Peyer's patch (tissue), 4 donors: ENCODE measurements at regions not wholly inside any gene's neighbourhood (a gene's known extent, or its start where the extent isn't known, plus 50 kb on each side); places are given as distances from the start of the nearest gene placed in this dataset.

Experiments used
- DNase-seq, 3 donors: peaks; one replicate each; pipeline ENCODE4 v3.0.0-alpha.2; 2017 to 2019
- H3K27ac ChIP-seq, 4 donors: fragments of 200-600 bp; sonication (generic); one replicate each; pipeline ENCODE4 v1.5.1; 2016 to 2019
- H3K27me3 ChIP-seq, 2 donors: fragments of 200-600 bp; sonication (generic); one replicate each; pipeline ENCODE4 v1.5.1; 2019
- H3K36me3 ChIP-seq, 3 donors: fragments of 200-600 bp; sonication (generic); one replicate each; pipeline ENCODE4 v1.5.1; 2016 to 2019
- H3K4me1 ChIP-seq, 4 donors: fragments of 200-600 bp; sonication (generic); one replicate each; pipeline ENCODE4 v1.5.1; 2016 to 2019
- H3K4me3 ChIP-seq, 4 donors: fragments of 200-600 bp; sonication (generic); 1 replicate in 3 of 4; 2 replicates in 1 of 4; pipeline ENCODE4 v1.5.1; 2016 to 2019; ENCODE audit warnings: mild to moderate bottlenecking in 1 of 4
- H3K9me3 ChIP-seq, 4 donors: fragments of 200-600 bp; sonication (generic); one replicate each; pipeline ENCODE4 v1.5.1; 2016 to 2019; ENCODE audit warnings: mild to moderate bottlenecking in 1 of 4
- CTCF ChIP-seq, 6 experiments: fragments of 450-650 bp in 4 of 6; fragments of 200-600 bp in 2 of 6; sonication (generic) in 1 of 6; IDR thresholded peaks; one replicate each; pipeline ENCODE4 v1.5.1; 2017 to 2019; ENCODE audit warnings: antibody characterized with exemption in 6 of 6, mild to moderate bottlenecking in 3 of 6, moderate library complexity in 1 of 6
- POLR2A ChIP-seq, 2 donors: fragments of 450-650 bp; IDR thresholded peaks; one replicate each; pipeline ENCODE4 v1.5.1; 2017; ENCODE audit warnings: antibody characterized with exemption in 2 of 2, mild to moderate bottlenecking in 2 of 2, moderate library complexity in 2 of 2

- Histone ChIP-seq H3K4me3 (no peak overlapping the region), H3K27me3 (no peaks in the 10 kb centered on the region), H3K4me1 (no peaks in the 10 kb centered on the region), H3K27ac (no peak overlapping the region), H3K36me3 (no peaks in the 10 kb centered on the region), H3K9me3 (no peaks in the 10 kb centered on the region)
- no peak for TF ChIP-seq CTCF (IDR thresholded peaks at IDR 0.05)
- no peak for TF ChIP-seq POLR2A (IDR thresholded peaks at IDR 0.05)
- DNase-seq, result no peak
Observed at GRCh38 chr22:47995718-47996117, 1233.3 kb downstream of the TBC1D22A start.

GRCh38 chr22:47995264-47995627 lies 1232.8 kb downstream of the TBC1D22A start:
- H3K9me3 ChIP-seq, result no peaks in the 10 kb centered on the region
- H3K4me1 ChIP-seq, result no peaks in the 10 kb centered on the region

DNA sequence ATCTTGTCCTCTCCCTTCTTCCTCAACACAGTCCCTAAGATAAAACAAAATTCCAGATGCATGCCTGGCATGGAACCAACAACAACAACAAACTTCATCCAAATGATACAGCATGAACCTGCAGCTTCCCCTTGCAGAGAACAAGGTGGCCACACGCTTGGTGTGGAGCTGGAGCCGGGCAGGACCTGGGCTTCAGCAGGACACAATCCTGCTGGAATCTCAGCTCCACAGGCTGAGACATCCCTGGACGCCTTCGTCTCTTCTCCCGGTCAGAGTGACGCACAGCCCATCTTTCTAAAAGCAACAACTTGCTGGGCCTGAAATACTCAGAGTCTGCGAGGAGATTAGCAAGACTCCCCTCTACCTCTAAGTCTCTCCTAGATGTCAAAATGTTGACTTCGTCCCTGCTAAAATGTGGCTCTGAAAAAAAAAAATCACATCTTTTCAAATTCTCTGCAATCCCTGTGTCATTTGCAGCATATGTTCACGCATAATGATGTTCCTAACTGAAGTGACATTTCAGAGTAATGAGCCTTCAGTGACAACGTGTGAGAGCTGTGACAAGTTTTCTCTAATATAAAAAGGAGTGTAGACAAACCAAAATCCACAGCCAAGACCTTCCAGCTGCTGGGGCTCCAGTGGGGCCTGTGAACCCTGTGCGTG lies 1232.3 kb downstream of the TBC1D22A start:
- H3K4me3 ChIP-seq, result no peak overlapping the region
- DNase-seq, result no peak
- TF ChIP-seq POLR2A (IDR thresholded peaks at IDR 0.05) (no peak), CTCF (IDR thresholded peaks at IDR 0.05) (no peak)
- no peaks in the 10 kb centered on the region for H3K27me3 ChIP-seq
- H3K9me3 ChIP-seq, result no peaks in the 10 kb centered on the region
- no peaks in the 10 kb centered on the region for H3K4me1 ChIP-seq
- H3K36me3 ChIP-seq, result no peaks in the 10 kb centered on the region
- H3K27ac ChIP-seq, result no peak overlapping the region

More at GRCh38 chr22:47995264-47995627, 1232.8 kb downstream of the TBC1D22A start:
- no peak for DNase-seq
- H3K4me3 ChIP-seq, result no peak overlapping the region
- H3K27me3 ChIP-seq, result no peaks in the 10 kb centered on the region
- no peaks in the 10 kb centered on the region for H3K36me3 ChIP-seq
- TF ChIP-seq POLR2A (IDR thresholded peaks at IDR 0.05) (no peak), CTCF (IDR thresholded peaks at IDR 0.05) (no peak)
- H3K27ac ChIP-seq, result no peak overlapping the region

- Histone ChIP-seq H3K36me3 (no peaks in the 10 kb centered on the region), H3K9me3 (no peaks in the 10 kb centered on the region), H3K4me3 (no peak overlapping the region), H3K4me1 (no peaks in the 10 kb centered on the region), H3K27ac (no peak overlapping the region), H3K27me3 (no peaks in the 10 kb centered on the region)
- TF ChIP-seq POLR2A (IDR thresholded peaks at IDR 0.05) (no peak), CTCF (IDR thresholded peaks at IDR 0.05) (no peak)
- no peak for DNase-seq
Observed at GRCh38 chr22:47994045-47994444, 1231.6 kb downstream of the TBC1D22A start.

GRCh38 chr22:47990481-47990880 lies 1228.0 kb downstream of the TBC1D22A start:
- Histone ChIP-seq H3K36me3 (no peaks in the 10 kb centered on the region), H3K27me3 (no peaks in the 10 kb centered on the region), H3K4me3 (no peak overlapping the region), H3K9me3 (peaks cover 0 to 8% (median 0%) of the 10 kb centered on the region in 4 donors), H3K4me1 (no peaks in the 10 kb centered on the region), H3K27ac (no peak overlapping the region)
- DNase-seq, result no peak
- no peak for TF ChIP-seq POLR2A (IDR thresholded peaks at IDR 0.05)
- TF ChIP-seq CTCF (IDR thresholded peaks at IDR 0.05), result no peak
